Osteoblast (primary cell): ENCODE measurements at regions not wholly inside any gene's neighbourhood (a gene's known extent, or its start where the extent isn't known, plus 50 kb on each side); places are given as distances from the start of the nearest gene placed in this dataset.

Source experiments
- DNase-seq: peaks from one replicate; pipeline ENCODE4 v3.0.0; 2011; ENCODE audit warnings: low spot score, mixed read lengths; ENCODE audit not compliant: insufficient read length; ENCODE audit errors: missing footprints
- H2AFZ ChIP-seq: 2 replicates; pipeline ENCODE4 v1.6.0; 2011; ENCODE audit warnings: mild to moderate bottlenecking, low read length
- H3K27ac ChIP-seq: 2 replicates; pipeline ENCODE4 v1.5.1; 2011; ENCODE audit warnings: mild to moderate bottlenecking, low read depth, low read length, moderate library complexity
- H3K27me3 ChIP-seq: 2 replicates; pipeline ENCODE4 v1.6.0; 2012; ENCODE audit warnings: mild to moderate bottlenecking, control low read depth, inconsistent platforms, low read length, moderate library complexity; ENCODE audit not compliant: insufficient read depth
- H3K36me3 ChIP-seq: 2 replicates; pipeline ENCODE4 v1.5.1; 2011; ENCODE audit warnings: mild to moderate bottlenecking, low read length, control low read depth, moderate library complexity; ENCODE audit not compliant: insufficient read depth
- H3K4me1 ChIP-seq: 2 replicates; pipeline ENCODE4 v1.5.1; 2011; ENCODE audit warnings: mild to moderate bottlenecking, low read length, control low read depth, moderate library complexity; ENCODE audit not compliant: insufficient read depth
- H3K4me2 ChIP-seq: 2 replicates; pipeline ENCODE4 v1.6.0; 2011; ENCODE audit warnings: mild to moderate bottlenecking, low read length; ENCODE audit not compliant: insufficient read depth
- H3K4me3 ChIP-seq: fragments of 200-600 bp; sonication (generic); 3 replicates; pipeline ENCODE4 v1.5.1; 2012; ENCODE audit warnings: mild to moderate bottlenecking, low read length, inconsistent platforms; ENCODE audit not compliant: insufficient read depth
- H3K79me2 ChIP-seq: 2 replicates; pipeline ENCODE4 v1.6.0; 2012; ENCODE audit warnings: mild to moderate bottlenecking, low read length, control low read depth, inconsistent platforms; ENCODE audit not compliant: insufficient read depth
- H3K9me3 ChIP-seq: 2 replicates; pipeline ENCODE4 v1.5.1; 2011; ENCODE audit warnings: low read depth, low read length, control low read depth
- H4K20me1 ChIP-seq: 2 replicates; pipeline ENCODE4 v1.6.0; 2012; ENCODE audit warnings: mild to moderate bottlenecking, low read length, control low read depth; ENCODE audit not compliant: insufficient read depth
- TF ChIP-seq, protein P1 (sequence below): IDR thresholded peaks from 2 replicates; pipeline ENCODE4 v1.5.1; 2011; ENCODE audit warnings: mild to moderate bottlenecking, low read depth, low read length, moderate library complexity; ENCODE audit errors: extremely low read depth

- Histone ChIP-seq H4K20me1 (no peaks in the 10 kb centered on the region), H2AFZ (no peak overlapping the region), H3K27ac (no peak overlapping the region), H3K79me2 (no peaks in the 10 kb centered on the region), H3K4me2 (no peak overlapping the region), H3K27me3 (no peaks in the 10 kb centered on the region), H3K4me3 (no peak overlapping the region), H3K9me3 (no peaks in the 10 kb centered on the region), H3K36me3 (no peaks in the 10 kb centered on the region), H3K4me1 (no peaks in the 10 kb centered on the region)
- DNase-seq, result no peak
- TF ChIP-seq, protein P1, sequence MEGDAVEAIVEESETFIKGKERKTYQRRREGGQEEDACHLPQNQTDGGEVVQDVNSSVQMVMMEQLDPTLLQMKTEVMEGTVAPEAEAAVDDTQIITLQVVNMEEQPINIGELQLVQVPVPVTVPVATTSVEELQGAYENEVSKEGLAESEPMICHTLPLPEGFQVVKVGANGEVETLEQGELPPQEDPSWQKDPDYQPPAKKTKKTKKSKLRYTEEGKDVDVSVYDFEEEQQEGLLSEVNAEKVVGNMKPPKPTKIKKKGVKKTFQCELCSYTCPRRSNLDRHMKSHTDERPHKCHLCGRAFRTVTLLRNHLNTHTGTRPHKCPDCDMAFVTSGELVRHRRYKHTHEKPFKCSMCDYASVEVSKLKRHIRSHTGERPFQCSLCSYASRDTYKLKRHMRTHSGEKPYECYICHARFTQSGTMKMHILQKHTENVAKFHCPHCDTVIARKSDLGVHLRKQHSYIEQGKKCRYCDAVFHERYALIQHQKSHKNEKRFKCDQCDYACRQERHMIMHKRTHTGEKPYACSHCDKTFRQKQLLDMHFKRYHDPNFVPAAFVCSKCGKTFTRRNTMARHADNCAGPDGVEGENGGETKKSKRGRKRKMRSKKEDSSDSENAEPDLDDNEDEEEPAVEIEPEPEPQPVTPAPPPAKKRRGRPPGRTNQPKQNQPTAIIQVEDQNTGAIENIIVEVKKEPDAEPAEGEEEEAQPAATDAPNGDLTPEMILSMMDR, result no peak
Measured at GRCh38 chr10:113267619-113268562, 285.0 kb upstream of the HABP2 start.

- H3K4me2 ChIP-seq, result no peak overlapping the region
- TF ChIP-seq, protein P1, result no peak
- H3K27me3 ChIP-seq, result no peaks in the 10 kb centered on the region
- H3K4me3 ChIP-seq, result no peak overlapping the region
- no peak for DNase-seq
- H3K4me1 ChIP-seq, result no peaks in the 10 kb centered on the region
- H2AFZ ChIP-seq, result no peak overlapping the region
- no peaks in the 10 kb centered on the region for H3K9me3 ChIP-seq
- H3K79me2 ChIP-seq, result no peaks in the 10 kb centered on the region
- H4K20me1 ChIP-seq, result no peaks in the 10 kb centered on the region
- no peak overlapping the region for H3K27ac ChIP-seq
- no peaks in the 10 kb centered on the region for H3K36me3 ChIP-seq
Measured at GRCh38 chr10:113269333-113269732, 283.5 kb upstream of the HABP2 start.

DNA sequence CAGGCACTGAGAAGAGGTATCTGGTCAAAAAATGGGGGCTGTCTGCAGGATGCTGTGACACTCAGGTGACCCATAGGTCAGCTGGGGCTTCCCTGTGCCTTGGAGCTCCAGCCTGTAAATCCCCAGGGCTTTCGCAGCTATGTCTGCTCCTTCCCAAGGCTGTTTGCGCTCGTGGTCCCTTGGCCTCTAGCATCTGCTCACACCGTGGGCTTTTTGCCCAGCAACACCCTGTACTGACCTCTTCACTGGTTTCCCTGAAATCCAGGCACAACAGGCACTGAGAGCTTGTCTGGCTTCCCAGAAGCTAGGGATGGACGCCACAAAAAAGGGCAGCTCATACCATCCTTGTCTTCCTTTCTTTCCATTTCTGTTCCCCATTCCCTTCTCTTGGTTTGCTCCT lies 280.3 kb upstream of the HABP2 start:
- H3K4me1 ChIP-seq, result no peaks in the 10 kb centered on the region
- DNase-seq, result no peak
- no peaks in the 10 kb centered on the region for H4K20me1 ChIP-seq
- no peaks in the 10 kb centered on the region for H3K27me3 ChIP-seq
- no peaks in the 10 kb centered on the region for H3K9me3 ChIP-seq
- H3K36me3 ChIP-seq, result no peaks in the 10 kb centered on the region
- H3K4me2 ChIP-seq, result no peak overlapping the region
- TF ChIP-seq, protein P1, result no peak
- H3K27ac ChIP-seq, result no peak overlapping the region
- H2AFZ ChIP-seq, result no peak overlapping the region
- no peak overlapping the region for H3K4me3 ChIP-seq
- H3K79me2 ChIP-seq, result no peaks in the 10 kb centered on the region
